Activated naive CD8-positive, alpha-beta T cell treated with anti-CD3 and anti-CD28 coated beads, Interleukin-2, amount 50 U/mL, for 24 hours (primary cell): ENCODE measurements at regions not wholly inside any gene's neighbourhood (a gene's known extent, or its start where the extent isn't known, plus 50 kb on each side); places are given as distances from the start of the nearest gene placed in this dataset.
"Not testable (repeated sequence)": the region's sequence is repeated elsewhere in the genome, so short reads cannot be mapped to it uniquely, and the experiment has no call there.

ENCODE experiments used
- ATAC-seq: fragments of 150-1000 bp; cut with Tn5 transposase; one replicate; pipeline ENCODE4 v1.10.0; 2021
- DNase-seq: peaks from one replicate; pipeline ENCODE4 v3.0.0; 2021
- H3K27ac Mint-ChIP-seq: one replicate; pipeline ENCODE4 v1.8.0; 2021; ENCODE audit warnings: mild to moderate bottlenecking, mixed read lengths
- H3K27me3 Mint-ChIP-seq: one replicate; pipeline ENCODE4 v1.8.0; 2021; ENCODE audit warnings: mixed read lengths
- H3K36me3 Mint-ChIP-seq: one replicate; pipeline ENCODE4 v1.8.0; 2021; ENCODE audit warnings: low read depth, mixed read lengths
- H3K4me1 Mint-ChIP-seq: one replicate; pipeline ENCODE4 v1.8.0; 2021; ENCODE audit warnings: mixed read lengths
- H3K4me3 Mint-ChIP-seq: one replicate; pipeline ENCODE4 v1.8.0; 2021; ENCODE audit warnings: mild to moderate bottlenecking, moderate library complexity, mixed read lengths
- H3K9me3 Mint-ChIP-seq: one replicate; pipeline ENCODE4 v1.8.0; 2021; ENCODE audit warnings: mixed read lengths

- not testable (repeated sequence) for H3K27me3 Mint-ChIP-seq, H3K4me1 Mint-ChIP-seq, H3K4me3 Mint-ChIP-seq, H3K9me3 Mint-ChIP-seq, H3K36me3 Mint-ChIP-seq, ATAC-seq, DNase-seq, H3K27ac Mint-ChIP-seq
Measured at GRCh38 chr7:55743454-55743717, 119.2 kb downstream of the SEPTIN14 start.

DNA sequence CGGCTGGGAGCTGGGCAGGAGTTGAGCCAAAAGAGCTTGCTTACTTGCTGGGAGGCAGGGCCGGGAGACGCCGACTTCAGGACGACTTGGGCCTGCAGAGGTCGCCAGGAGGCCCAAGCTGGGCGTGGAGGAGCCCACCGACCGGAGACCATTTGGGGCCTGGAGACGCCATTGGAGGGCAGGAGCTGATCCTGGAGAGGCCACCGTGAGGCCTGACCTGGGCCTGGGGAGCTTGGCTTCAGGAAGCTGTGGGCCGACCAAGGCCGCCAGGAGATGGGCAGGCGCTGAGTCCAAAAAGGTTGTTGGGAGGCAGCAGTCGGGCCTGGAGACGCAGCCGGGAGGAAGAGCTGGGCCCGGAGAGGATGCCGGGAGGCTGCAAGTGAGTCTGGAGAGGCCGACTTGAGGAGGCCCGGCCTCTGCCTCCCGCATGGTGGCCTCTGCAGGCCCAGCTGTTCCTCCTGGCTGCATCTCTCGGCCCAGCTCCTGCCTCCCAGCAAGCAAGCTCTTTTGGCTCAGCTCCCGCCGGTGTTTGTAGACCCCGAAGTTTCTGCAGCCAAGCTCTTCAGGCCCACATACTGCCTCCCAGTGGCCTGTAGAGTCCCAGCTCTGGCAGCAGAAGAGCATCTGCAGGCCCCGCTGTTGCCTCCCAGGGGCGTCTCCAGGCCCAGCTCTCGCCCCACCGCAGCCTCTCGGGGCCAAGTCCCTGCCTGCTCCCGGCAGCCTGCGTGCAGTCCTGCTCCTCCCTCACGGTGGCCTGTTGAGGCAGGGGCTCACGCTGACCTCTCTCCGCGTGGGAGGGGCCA, 119.7 kb downstream of the SEPTIN14 start:
- DNase-seq, H3K27ac Mint-ChIP-seq, ATAC-seq, H3K4me3 Mint-ChIP-seq, H3K4me1 Mint-ChIP-seq, H3K9me3 Mint-ChIP-seq, H3K36me3 Mint-ChIP-seq, H3K27me3 Mint-ChIP-seq: not testable (repeated sequence)

DNA sequence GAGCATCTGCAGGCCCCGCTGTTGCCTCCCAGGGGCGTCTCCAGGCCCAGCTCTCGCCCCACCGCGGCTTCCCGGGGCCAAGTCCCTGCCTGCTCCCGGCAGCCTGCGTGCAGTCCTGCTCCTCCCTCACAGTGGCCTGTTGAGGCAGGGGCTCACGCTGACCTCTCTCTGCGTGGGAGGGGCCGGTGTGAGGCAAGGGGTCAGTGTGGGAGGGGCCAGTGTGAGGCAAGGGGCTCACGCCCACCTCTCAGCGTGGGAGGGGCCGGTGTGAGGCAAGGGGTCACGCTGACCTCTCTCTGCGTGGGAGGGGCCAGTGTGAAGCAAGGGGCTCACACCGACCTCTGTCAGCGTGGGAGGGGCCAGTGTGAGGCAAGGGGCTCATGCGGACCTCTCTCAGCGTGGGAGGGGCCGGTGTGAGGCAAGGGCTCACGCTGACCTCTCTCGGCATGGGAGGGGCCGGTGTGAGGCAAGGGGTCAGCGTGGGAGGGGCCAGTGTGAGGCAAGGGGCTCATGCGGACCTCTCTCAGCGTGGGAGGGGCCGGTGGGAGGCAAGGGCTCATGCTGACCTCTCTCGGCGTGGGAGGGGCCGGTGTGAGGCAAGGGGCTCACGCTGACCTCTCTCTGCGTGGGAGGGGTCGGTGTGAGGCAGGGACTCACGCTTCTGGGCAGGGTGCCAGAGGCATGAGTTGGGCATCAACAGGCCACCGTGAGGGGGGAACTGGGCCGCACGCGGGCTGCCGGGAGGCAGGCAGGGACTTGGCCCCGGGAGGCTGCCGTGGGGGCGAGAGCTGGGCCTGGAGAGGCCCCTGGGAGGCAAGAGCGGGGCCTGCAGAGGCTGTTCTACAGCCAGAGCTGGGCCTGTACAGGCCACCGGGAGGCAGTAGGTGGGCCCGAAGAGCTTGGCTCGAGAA, 120.6 kb downstream of the SEPTIN14 start:
- not testable (repeated sequence) for H3K4me3 Mint-ChIP-seq, ATAC-seq, H3K36me3 Mint-ChIP-seq, DNase-seq, H3K27me3 Mint-ChIP-seq, H3K4me1 Mint-ChIP-seq, H3K9me3 Mint-ChIP-seq, H3K27ac Mint-ChIP-seq

- H3K27me3 Mint-ChIP-seq, H3K4me1 Mint-ChIP-seq, DNase-seq, H3K4me3 Mint-ChIP-seq, H3K9me3 Mint-ChIP-seq, ATAC-seq, H3K27ac Mint-ChIP-seq, H3K36me3 Mint-ChIP-seq: not testable (repeated sequence)
Measured at GRCh38 chr7:55740633-55741250, 121.8 kb downstream of the SEPTIN14 start.

DNA sequence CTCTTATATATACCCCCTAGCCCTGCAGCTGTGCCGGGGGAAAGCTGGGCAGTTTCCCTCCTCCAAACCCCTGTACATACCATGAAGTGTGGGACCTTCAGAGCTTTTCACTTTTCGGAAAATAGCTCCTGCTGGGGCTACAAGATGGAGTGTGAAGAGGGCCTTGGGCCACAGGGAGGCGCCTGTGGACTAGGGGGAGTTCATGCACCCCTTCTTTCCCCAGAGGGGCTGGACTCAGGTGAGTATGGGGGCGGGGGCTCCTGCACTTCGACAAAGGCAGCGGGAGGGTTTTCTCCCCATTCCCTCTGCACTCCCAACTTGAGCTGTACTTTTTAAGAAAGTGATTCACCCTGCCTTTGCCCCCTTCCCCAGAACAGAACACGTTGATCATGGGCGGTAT, 122.5 kb downstream of the SEPTIN14 start:
- H3K4me3 Mint-ChIP-seq, H3K36me3 Mint-ChIP-seq, ATAC-seq, H3K4me1 Mint-ChIP-seq, DNase-seq, H3K27ac Mint-ChIP-seq, H3K27me3 Mint-ChIP-seq, H3K9me3 Mint-ChIP-seq: not testable (repeated sequence)

GRCh38 chr7:55736641-55737221, 125.8 kb downstream of the SEPTIN14 start:
- H3K9me3 Mint-ChIP-seq, H3K36me3 Mint-ChIP-seq, H3K27ac Mint-ChIP-seq, H3K27me3 Mint-ChIP-seq, DNase-seq, H3K4me1 Mint-ChIP-seq, H3K4me3 Mint-ChIP-seq, ATAC-seq: not testable (repeated sequence)

GRCh38 chr7:55733241-55734140, 129.1 kb downstream of the SEPTIN14 start:
- ATAC-seq: no peak
- H3K4me1 Mint-ChIP-seq: no peaks in the 10 kb centered on the region
- no peak overlapping the region for H3K4me3 Mint-ChIP-seq
- H3K36me3 Mint-ChIP-seq: no peaks in the 10 kb centered on the region
- DNase-seq: no peak
- peaks cover 7% of the 10 kb centered on the region for H3K9me3 Mint-ChIP-seq
- H3K27ac Mint-ChIP-seq: no peak overlapping the region
- H3K27me3 Mint-ChIP-seq: no peaks in the 10 kb centered on the region

DNA sequence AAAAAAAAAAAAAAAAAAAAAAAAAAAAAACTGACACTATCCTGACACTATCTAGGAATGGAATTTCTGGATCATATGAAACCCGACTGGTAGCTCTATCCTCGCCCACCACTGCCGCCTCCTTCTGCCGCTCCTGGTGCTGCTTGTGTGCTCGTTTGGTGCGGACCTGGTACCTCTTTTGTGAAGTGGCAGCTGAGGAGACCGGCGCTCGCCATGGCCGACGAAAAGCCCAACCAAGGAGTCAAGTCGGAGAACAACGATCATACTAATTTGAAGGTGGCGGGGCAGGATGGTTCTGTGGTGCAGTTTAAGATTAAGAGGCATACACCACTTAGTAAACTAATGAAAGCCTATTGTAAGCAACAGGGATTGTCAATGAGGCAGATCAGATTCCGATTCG, 130.6 kb downstream of the SEPTIN14 start:
- peaks cover 7% of the 10 kb centered on the region for H3K9me3 Mint-ChIP-seq
- H3K36me3 Mint-ChIP-seq: no peaks in the 10 kb centered on the region
- no peak overlapping the region for H3K27ac Mint-ChIP-seq
- H3K4me3 Mint-ChIP-seq: no peak overlapping the region
- DNase-seq (no peak), ATAC-seq (no peak)
- no peaks in the 10 kb centered on the region for H3K27me3 Mint-ChIP-seq
- H3K4me1 Mint-ChIP-seq: no peaks in the 10 kb centered on the region

GRCh38 chr7:55730197-55730596, 132.4 kb downstream of the SEPTIN14 start:
- no peak for ATAC-seq
- H3K4me3 Mint-ChIP-seq: no peak overlapping the region

GRCh38 chr7:55723621-55723941, 139.0 kb downstream of the SEPTIN14 start:
- H3K4me1 Mint-ChIP-seq: no peaks in the 10 kb centered on the region
- no peak for ATAC-seq
- no peaks in the 10 kb centered on the region for H3K36me3 Mint-ChIP-seq

More at GRCh38 chr7:55730197-55730596, 132.4 kb downstream of the SEPTIN14 start:
- H3K27me3 Mint-ChIP-seq: no peaks in the 10 kb centered on the region
- H3K36me3 Mint-ChIP-seq: no peaks in the 10 kb centered on the region
- peaks cover 7% of the 10 kb centered on the region for H3K9me3 Mint-ChIP-seq
- DNase-seq: no peak
- H3K4me1 Mint-ChIP-seq: no peaks in the 10 kb centered on the region
- H3K27ac Mint-ChIP-seq: no peak overlapping the region

GRCh38 chr7:55722874-55723620, 139.5 kb downstream of the SEPTIN14 start:
- ATAC-seq: peak; percentile 61
- H3K27ac Mint-ChIP-seq, H3K9me3 Mint-ChIP-seq, H3K4me3 Mint-ChIP-seq, H3K4me1 Mint-ChIP-seq, H3K27me3 Mint-ChIP-seq, H3K36me3 Mint-ChIP-seq, DNase-seq: not testable (repeated sequence)

More at GRCh38 chr7:55723621-55723941, 139.0 kb downstream of the SEPTIN14 start:
- Mint-ChIP-seq H3K9me3 (no peaks in the 10 kb centered on the region), H3K4me3 (no peak overlapping the region), H3K27ac (no peak overlapping the region), H3K27me3 (peaks cover 2% of the 10 kb centered on the region)
- no peak for DNase-seq

DNA sequence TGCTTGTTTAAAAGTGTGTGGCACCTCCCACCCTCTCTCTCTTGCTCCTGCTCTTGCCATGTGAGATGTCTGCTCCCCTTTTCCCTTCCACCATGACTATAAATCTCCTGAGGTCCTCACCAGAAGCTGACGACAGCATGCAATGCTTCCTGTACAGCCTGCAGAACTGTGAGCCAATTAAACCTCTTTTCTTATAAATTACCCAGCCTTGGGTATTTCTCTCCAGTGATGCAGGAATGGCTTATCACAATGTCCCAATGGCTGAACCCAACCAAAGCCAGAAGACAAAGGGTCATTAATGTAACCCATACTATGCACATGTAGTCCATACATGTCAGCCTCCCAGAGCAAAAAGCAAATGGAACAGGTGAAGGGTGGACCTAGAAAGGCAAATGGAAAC, 141.5 kb downstream of the SEPTIN14 start:
- not testable (repeated sequence) for H3K4me1 Mint-ChIP-seq, H3K36me3 Mint-ChIP-seq, DNase-seq, H3K27ac Mint-ChIP-seq, H3K27me3 Mint-ChIP-seq, H3K9me3 Mint-ChIP-seq, ATAC-seq, H3K4me3 Mint-ChIP-seq

GRCh38 chr7:55715247-55715867, 143.1 kb upstream of the VOPP1 start:
- H3K36me3 Mint-ChIP-seq, DNase-seq, ATAC-seq, H3K27ac Mint-ChIP-seq, H3K9me3 Mint-ChIP-seq, H3K4me1 Mint-ChIP-seq, H3K4me3 Mint-ChIP-seq, H3K27me3 Mint-ChIP-seq: not testable (repeated sequence)
